Liver (tissue), 7 donors: ENCODE measurements at regions not wholly inside any gene's neighbourhood (a gene's known extent, or its start where the extent isn't known, plus 50 kb on each side); places are given as distances from the start of the nearest gene placed in this dataset.

Experiments used
- DNase-seq: peaks from one replicate; pipeline ENCODE4 v3.0.0-alpha.2; 2017; ENCODE audit warnings: low spot score
- H3K27ac ChIP-seq, 2 donors: one replicate each; pipeline ENCODE4 v1.7.0; 2013; ENCODE audit warnings: inconsistent platforms in 2 of 2, low read length in 2 of 2, control low read depth in 1 of 2, low read depth in 1 of 2, mild to moderate bottlenecking in 1 of 2
- H3K27me3 ChIP-seq, 4 donors: one replicate each; pipeline versions ENCODE4 v1.6.1 to v1.7.0; 2013; ENCODE audit warnings: low read length in 3 of 4, inconsistent platforms in 1 of 4, mild to moderate bottlenecking in 1 of 4, moderate library complexity in 1 of 4; ENCODE audit not compliant: control insufficient read depth in 4 of 4, insufficient read depth in 4 of 4
- H3K36me3 ChIP-seq, 4 donors: one replicate each; pipeline versions ENCODE4 v1.6.1 to v1.7.0; 2013; ENCODE audit warnings: low read length in 3 of 4, mild to moderate bottlenecking in 3 of 4, low read depth in 1 of 4, moderate library complexity in 1 of 4; ENCODE audit not compliant: control insufficient read depth in 4 of 4, insufficient read depth in 3 of 4
- H3K4me1 ChIP-seq, 4 donors: one replicate each; pipeline versions ENCODE4 v1.6.1 to v1.7.0; 2013; ENCODE audit warnings: low read length in 3 of 4, mild to moderate bottlenecking in 3 of 4, moderate library complexity in 1 of 4; ENCODE audit not compliant: control insufficient read depth in 4 of 4, insufficient read depth in 4 of 4
- H3K4me3 ChIP-seq, 3 donors: one replicate each; pipeline versions ENCODE4 v1.6.1 to v1.7.0; 2013; ENCODE audit warnings: low read length in 3 of 3, control low read depth in 1 of 3, low read depth in 1 of 3, mild to moderate bottlenecking in 1 of 3
- H3K9ac ChIP-seq, 2 donors: one replicate each; pipeline ENCODE4 v1.7.0; 2013; ENCODE audit warnings: low read length in 2 of 2, mild to moderate bottlenecking in 2 of 2, moderate library complexity in 2 of 2, control low read depth in 1 of 2, low read depth in 1 of 2
- H3K9me3 ChIP-seq, 4 donors: one replicate each; pipeline versions ENCODE4 v1.6.1 to v1.7.0; 2013; ENCODE audit warnings: low read length in 3 of 4; ENCODE audit not compliant: control insufficient read depth in 4 of 4
- EGR1 ChIP-seq, 2 donors: IDR thresholded peaks; 2 replicates each; pipeline ENCODE4 v1.6.1; 2016 to 2018; ENCODE audit warnings: antibody characterized with exemption in 2 of 2, low read depth in 2 of 2
- FOXA1 ChIP-seq: IDR thresholded peaks from 2 replicates; pipeline ENCODE4 v1.6.1; 2016; ENCODE audit warnings: antibody characterized with exemption
- HNF4A ChIP-seq, 2 donors: conservative IDR thresholded peaks; 2 replicates each; pipeline ENCODE4 v1.6.1; 2016; ENCODE audit warnings: antibody characterized with exemption in 2 of 2, mild to moderate bottlenecking in 2 of 2
- JUND ChIP-seq, 2 donors: IDR thresholded peaks; 2 replicates each; pipeline ENCODE4 v1.6.1; 2016; ENCODE audit warnings: antibody characterized with exemption in 2 of 2
- NR2F2 ChIP-seq: IDR thresholded peaks from 2 replicates; pipeline ENCODE4 v1.6.1; 2016; ENCODE audit warnings: antibody characterized with exemption
- SP1 ChIP-seq: IDR thresholded peaks from 2 replicates; pipeline ENCODE4 v1.6.1; 2018; ENCODE audit warnings: antibody characterized with exemption, mild to moderate bottlenecking
- TAF1 ChIP-seq: conservative IDR thresholded peaks from 2 replicates; pipeline ENCODE4 v1.6.1; 2016; ENCODE audit warnings: antibody characterized with exemption, mild to moderate bottlenecking
- YY1 ChIP-seq: IDR thresholded peaks from 2 replicates; pipeline ENCODE4 v1.6.1; 2016; ENCODE audit warnings: antibody characterized with exemption, mild to moderate bottlenecking
- WGBS: extraction: QIAGEN DNeasy Blood & Tissue Kit; methylation state at CpG from one replicate; pipeline ENCODE4 v1.1.7; 2013; 5-methylcytosine and 5-hydroxymethylcytosine counted together
- TF ChIP-seq, protein P1 (sequence below): IDR thresholded peaks from 2 replicates; pipeline ENCODE4 v1.6.1; 2016; ENCODE audit warnings: antibody characterized with exemption
- TF ChIP-seq, protein P2 (sequence below): IDR thresholded peaks from 2 replicates; pipeline ENCODE4 v1.6.1; 2016; ENCODE audit warnings: antibody characterized with exemption
- TF ChIP-seq, protein P3 (sequence below): IDR thresholded peaks from 2 replicates; pipeline ENCODE4 v1.6.1; 2016; ENCODE audit warnings: antibody characterized with exemption, mild to moderate bottlenecking
- donor health status: healthy.
- donor health status: healthy.
- donor health status: healthy.
- donor health status: healthy.

DNA sequence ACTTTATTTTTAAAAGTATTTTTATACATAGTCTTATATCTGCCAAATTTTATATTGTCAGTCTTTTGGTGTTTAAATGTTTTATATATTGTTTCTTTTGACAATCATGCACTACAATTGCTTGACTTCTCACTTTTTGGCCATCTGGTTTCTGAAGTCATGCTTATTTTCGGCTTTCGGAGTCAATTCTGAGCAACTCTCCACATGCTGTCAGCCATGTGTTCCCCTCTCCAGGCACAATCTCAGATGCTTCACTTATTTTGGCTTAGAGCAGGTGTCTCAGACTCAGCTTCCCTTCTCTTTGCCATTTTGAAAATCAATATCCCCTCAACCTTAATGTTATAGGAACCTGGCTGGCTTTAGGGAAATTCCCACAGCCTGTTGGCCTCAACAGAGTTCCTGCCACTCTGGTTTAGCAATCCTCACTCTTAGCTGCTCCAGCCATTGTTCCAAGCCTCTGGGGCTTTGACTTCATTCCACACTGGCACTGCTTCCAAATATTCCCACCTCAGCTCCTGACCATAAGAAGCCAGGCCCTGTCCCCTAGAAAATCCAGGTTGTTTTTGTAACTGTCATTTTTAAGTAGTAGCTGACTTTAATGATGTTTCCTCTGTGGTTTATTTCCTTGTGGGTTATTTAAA is 125.5 kb upstream of the FAR2 start:
- Histone ChIP-seq H3K27ac (no peak overlapping the region), H3K4me1 (no peaks in the 10 kb centered on the region), H3K27me3 (no peaks in the 10 kb centered on the region), H3K4me3 (no peak overlapping the region), H3K9me3 (no peaks in the 10 kb centered on the region), H3K36me3 (no peaks in the 10 kb centered on the region), H3K9ac (no peak overlapping the region)
- 95% methylated on average over 2 of the region's 2 CpGs for WGBS
- DNase-seq: no peak
- no peak for TF ChIP-seq HNF4A (conservative IDR thresholded peaks at IDR 0.05)
- TF ChIP-seq, protein P1, sequence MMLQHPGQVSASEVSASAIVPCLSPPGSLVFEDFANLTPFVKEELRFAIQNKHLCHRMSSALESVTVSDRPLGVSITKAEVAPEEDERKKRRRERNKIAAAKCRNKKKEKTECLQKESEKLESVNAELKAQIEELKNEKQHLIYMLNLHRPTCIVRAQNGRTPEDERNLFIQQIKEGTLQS: no peak
- TF ChIP-seq FOXA1: no peak
- TF ChIP-seq YY1: no peak
- no peak for TF ChIP-seq JUND (IDR thresholded peaks at IDR 0.05)
- TF ChIP-seq TAF1: no peak
- no peak for TF ChIP-seq EGR1 (IDR thresholded peaks at IDR 0.05; ENCODE audit: low read depth in 2 of 2)

DNA sequence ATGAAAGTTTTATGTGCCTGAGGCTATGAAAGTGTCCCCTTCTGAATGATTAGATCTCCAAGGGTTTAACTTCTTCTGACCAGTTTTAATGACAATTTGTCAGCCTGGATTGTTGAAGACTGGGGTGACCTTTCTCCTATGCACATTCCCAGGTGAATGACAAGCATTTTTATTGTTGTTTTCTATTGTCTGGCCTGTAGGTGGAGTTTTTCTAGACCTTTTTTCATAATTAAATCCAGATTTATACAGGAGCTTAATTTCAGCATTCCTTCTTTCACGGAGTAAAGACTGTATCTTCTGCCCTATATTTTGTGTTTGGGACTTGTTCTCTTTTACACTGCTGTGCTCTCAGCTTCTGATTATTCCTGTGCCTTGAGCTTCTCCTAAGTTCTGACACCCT is 125.0 kb upstream of the FAR2 start:
- Histone ChIP-seq H3K9ac (no peak overlapping the region), H3K27me3 (no peaks in the 10 kb centered on the region), H3K4me3 (no peak overlapping the region), H3K4me1 (no peaks in the 10 kb centered on the region), H3K36me3 (no peaks in the 10 kb centered on the region), H3K9me3 (no peaks in the 10 kb centered on the region), H3K27ac (no peak overlapping the region)
- DNase-seq: no peak
- TF ChIP-seq, protein P2, sequence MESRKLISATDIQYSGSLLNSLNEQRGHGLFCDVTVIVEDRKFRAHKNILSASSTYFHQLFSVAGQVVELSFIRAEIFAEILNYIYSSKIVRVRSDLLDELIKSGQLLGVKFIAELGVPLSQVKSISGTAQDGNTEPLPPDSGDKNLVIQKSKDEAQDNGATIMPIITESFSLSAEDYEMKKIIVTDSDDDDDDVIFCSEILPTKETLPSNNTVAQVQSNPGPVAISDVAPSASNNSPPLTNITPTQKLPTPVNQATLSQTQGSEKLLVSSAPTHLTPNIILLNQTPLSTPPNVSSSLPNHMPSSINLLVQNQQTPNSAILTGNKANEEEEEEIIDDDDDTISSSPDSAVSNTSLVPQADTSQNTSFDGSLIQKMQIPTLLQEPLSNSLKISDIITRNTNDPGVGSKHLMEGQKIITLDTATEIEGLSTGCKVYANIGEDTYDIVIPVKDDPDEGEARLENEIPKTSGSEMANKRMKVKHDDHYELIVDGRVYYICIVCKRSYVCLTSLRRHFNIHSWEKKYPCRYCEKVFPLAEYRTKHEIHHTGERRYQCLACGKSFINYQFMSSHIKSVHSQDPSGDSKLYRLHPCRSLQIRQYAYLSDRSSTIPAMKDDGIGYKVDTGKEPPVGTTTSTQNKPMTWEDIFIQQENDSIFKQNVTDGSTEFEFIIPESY: no peak
- TF ChIP-seq TAF1 (no peak), HNF4A (conservative IDR thresholded peaks at IDR 0.05) (no peak), SP1 (no peak), NR2F2 (no peak)
- TF ChIP-seq, protein P3, sequence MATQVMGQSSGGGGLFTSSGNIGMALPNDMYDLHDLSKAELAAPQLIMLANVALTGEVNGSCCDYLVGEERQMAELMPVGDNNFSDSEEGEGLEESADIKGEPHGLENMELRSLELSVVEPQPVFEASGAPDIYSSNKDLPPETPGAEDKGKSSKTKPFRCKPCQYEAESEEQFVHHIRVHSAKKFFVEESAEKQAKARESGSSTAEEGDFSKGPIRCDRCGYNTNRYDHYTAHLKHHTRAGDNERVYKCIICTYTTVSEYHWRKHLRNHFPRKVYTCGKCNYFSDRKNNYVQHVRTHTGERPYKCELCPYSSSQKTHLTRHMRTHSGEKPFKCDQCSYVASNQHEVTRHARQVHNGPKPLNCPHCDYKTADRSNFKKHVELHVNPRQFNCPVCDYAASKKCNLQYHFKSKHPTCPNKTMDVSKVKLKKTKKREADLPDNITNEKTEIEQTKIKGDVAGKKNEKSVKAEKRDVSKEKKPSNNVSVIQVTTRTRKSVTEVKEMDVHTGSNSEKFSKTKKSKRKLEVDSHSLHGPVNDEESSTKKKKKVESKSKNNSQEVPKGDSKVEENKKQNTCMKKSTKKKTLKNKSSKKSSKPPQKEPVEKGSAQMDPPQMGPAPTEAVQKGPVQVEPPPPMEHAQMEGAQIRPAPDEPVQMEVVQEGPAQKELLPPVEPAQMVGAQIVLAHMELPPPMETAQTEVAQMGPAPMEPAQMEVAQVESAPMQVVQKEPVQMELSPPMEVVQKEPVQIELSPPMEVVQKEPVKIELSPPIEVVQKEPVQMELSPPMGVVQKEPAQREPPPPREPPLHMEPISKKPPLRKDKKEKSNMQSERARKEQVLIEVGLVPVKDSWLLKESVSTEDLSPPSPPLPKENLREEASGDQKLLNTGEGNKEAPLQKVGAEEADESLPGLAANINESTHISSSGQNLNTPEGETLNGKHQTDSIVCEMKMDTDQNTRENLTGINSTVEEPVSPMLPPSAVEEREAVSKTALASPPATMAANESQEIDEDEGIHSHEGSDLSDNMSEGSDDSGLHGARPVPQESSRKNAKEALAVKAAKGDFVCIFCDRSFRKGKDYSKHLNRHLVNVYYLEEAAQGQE: no peak
- TF ChIP-seq, protein P1: no peak
- WGBS: 86% methylated on average over 1 of the region's 1 CpG

DNA sequence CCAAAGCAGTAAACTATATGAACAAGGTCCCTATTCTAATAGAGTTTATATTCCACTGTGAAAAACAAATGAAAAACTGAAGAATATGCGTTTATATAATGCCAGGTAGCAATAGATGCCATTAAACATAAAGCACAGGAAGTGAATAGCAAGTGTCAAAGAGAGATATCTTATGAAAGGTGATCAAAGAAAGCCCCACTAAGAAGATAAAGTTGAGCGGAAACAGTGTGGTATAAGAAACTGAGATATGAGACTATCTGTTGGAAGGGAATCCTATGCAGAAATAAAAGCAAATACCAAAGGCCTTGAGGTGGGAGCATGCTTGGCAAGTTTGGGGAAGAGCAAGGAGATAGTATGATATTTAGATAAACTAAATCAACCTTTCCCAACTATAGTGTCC is 123.1 kb upstream of the FAR2 start:
- no peak overlapping the region for H3K9ac ChIP-seq
- no peaks in the 10 kb centered on the region for H3K9me3 ChIP-seq
- no peak for DNase-seq
- no peaks in the 10 kb centered on the region for H3K36me3 ChIP-seq
- no peak for TF ChIP-seq TAF1
- no peaks in the 10 kb centered on the region for H3K4me1 ChIP-seq
- no peak overlapping the region for H3K4me3 ChIP-seq
- H3K27me3 ChIP-seq: no peaks in the 10 kb centered on the region
- 90% methylated on average over 2 of the region's 2 CpGs for WGBS
- H3K27ac ChIP-seq: no peak overlapping the region
